Endodermal cell (in vitro differentiated cells): ENCODE measurements at regions not wholly inside any gene's neighbourhood (a gene's known extent, or its start where the extent isn't known, plus 50 kb on each side); places are given as distances from the start of the nearest gene placed in this dataset.

Experiments used
- DNase-seq: peaks from one replicate; pipeline ENCODE4 v3.0.0-alpha.2; 2017
- H3K27ac ChIP-seq: 2 replicates; pipeline ENCODE4 v1.5.1; 2013; ENCODE audit warnings: mild to moderate bottlenecking, low read depth, low read length, moderate library complexity
- H3K27me3 ChIP-seq: 2 replicates; pipeline ENCODE4 v1.6.1; 2013; ENCODE audit warnings: mild to moderate bottlenecking, low read length, moderate library complexity; ENCODE audit not compliant: insufficient read depth, control insufficient read depth, poor library complexity, severe bottlenecking
- H3K36me3 ChIP-seq: 2 replicates; pipeline ENCODE4 v1.7.0; 2013; ENCODE audit warnings: mild to moderate bottlenecking, low read length, moderate library complexity; ENCODE audit not compliant: control insufficient read depth, insufficient read depth
- H3K4me1 ChIP-seq: one replicate; pipeline ENCODE4 v1.7.0; 2013; ENCODE audit warnings: low read length; ENCODE audit not compliant: control insufficient read depth, insufficient read depth
- H3K4me3 ChIP-seq: 2 replicates; pipeline ENCODE4 v1.5.1; 2013; ENCODE audit warnings: mild to moderate bottlenecking, low read length, moderate library complexity
- H3K9ac ChIP-seq: 2 replicates; pipeline ENCODE4 v1.6.1; 2013; ENCODE audit warnings: mild to moderate bottlenecking, low read length, moderate library complexity; ENCODE audit not compliant: poor library complexity, severe bottlenecking; ENCODE audit errors: extremely low read depth
- H3K9me3 ChIP-seq: 2 replicates; pipeline ENCODE4 v1.6.1; 2013; ENCODE audit warnings: mild to moderate bottlenecking, low read length, moderate library complexity; ENCODE audit not compliant: control insufficient read depth
- H3K27ac Mint-ChIP-seq: 2 replicates; pipeline ENCODE4 v1.8.0; 2020; ENCODE audit warnings: mixed read lengths
- H3K27me3 Mint-ChIP-seq: 2 replicates; pipeline ENCODE4 v1.8.0; 2021; ENCODE audit warnings: mild to moderate bottlenecking, mixed read lengths; ENCODE audit not compliant: insufficient read depth
- H3K36me3 Mint-ChIP-seq: 2 replicates; pipeline ENCODE4 v1.8.0; 2020; ENCODE audit warnings: low read depth, mixed read lengths
- H3K4me1 Mint-ChIP-seq: 2 replicates; pipeline ENCODE4 v1.8.0; 2020; ENCODE audit warnings: mixed read lengths
- H3K4me3 Mint-ChIP-seq: 2 replicates; pipeline ENCODE4 v1.8.0; 2020; ENCODE audit warnings: mild to moderate bottlenecking, moderate library complexity, mixed read lengths
- H3K9me3 Mint-ChIP-seq: 2 replicates; pipeline ENCODE4 v1.8.0; 2020; ENCODE audit warnings: mild to moderate bottlenecking, mixed read lengths
- CTCF ChIP-seq: fragments of 200-600 bp; sonication (generic); conservative IDR thresholded peaks from 2 replicates; pipeline ENCODE4 v1.5.0; 2021; ENCODE audit warnings: antibody characterized with exemption, mild to moderate bottlenecking
- WGBS, 2 experiments: methylation state at CpG; one replicate each; pipeline versions ENCODE4 v1.1.5 to v1.1.7; 2013; ENCODE audit warnings: missing lambda C conversion rate in 2 of 2, mixed read lengths in 1 of 2; ENCODE audit not compliant: insufficient coverage in 1 of 2, insufficient read length in 1 of 2; 5-methylcytosine and 5-hydroxymethylcytosine counted together

DNA sequence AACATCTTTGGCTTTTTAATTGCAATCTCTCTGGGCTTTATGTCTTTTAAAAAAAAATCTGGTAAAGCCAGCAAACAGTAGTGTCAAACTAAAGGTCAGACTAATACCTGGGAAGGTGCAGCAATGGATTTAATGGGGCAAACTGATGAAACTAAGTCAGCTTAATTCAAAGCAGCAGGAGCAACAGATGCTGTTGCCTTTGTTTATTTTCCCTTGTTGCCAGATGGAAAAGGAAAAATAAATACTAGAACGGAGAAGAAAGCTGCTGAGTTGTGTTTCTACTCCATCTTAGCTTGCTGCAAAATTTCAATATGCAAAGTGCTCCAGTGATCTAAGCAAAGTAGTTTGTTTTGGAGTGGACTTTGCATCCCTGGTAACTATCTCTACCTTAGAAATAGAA, 1097.8 kb downstream of the PCDH17 start:
- H3K27me3 ChIP-seq, result no peaks in the 10 kb centered on the region
- H3K36me3 ChIP-seq, result no peaks in the 10 kb centered on the region
- peaks cover 4% of the 10 kb centered on the region for H3K4me1 ChIP-seq
- no peak overlapping the region for H3K9ac ChIP-seq
- H3K27ac Mint-ChIP-seq, result no peak overlapping the region
- H3K27ac ChIP-seq, result no peak overlapping the region
- peaks cover 4% of the 10 kb centered on the region for H3K9me3 ChIP-seq
- H3K36me3 Mint-ChIP-seq, result no peaks in the 10 kb centered on the region
- no peak overlapping the region for H3K4me3 Mint-ChIP-seq
- H3K9me3 Mint-ChIP-seq, result no peaks in the 10 kb centered on the region
- no peak for DNase-seq
- no peaks in the 10 kb centered on the region for H3K27me3 Mint-ChIP-seq
- no peak overlapping the region for H3K4me3 ChIP-seq
- TF ChIP-seq CTCF, result no peak
- peaks cover 16% of the 10 kb centered on the region for H3K4me1 Mint-ChIP-seq
- WGBS, 2 experiments, result 78% methylated on average over 1 of the region's 1 CpG; no CpG with 5 or more reads in 1 of the 2 experiments

DNA sequence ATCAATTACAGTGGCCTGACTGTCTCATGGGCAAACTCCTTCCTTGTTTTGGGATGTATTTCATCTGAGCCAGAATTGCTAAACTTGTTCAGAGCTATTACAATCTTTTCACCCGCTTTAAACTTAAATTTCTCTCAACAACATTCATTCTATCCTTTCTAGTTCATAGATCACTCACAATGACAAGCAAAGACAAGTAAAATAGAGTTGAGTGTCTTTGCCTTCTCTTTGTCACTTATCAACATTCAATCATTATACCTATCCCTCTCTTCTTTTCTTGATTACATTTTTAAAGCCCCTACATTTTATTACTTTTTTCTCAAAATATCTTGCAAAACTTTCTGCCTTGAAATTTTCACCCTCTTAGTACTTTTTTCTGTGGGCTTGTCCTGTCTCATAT, 1113.1 kb downstream of the PCDH17 start:
- Mint-ChIP-seq H3K36me3 (no peaks in the 10 kb centered on the region), H3K9me3 (no peaks in the 10 kb centered on the region), H3K27ac (no peak overlapping the region), H3K4me3 (no peak overlapping the region), H3K27me3 (no peaks in the 10 kb centered on the region), H3K4me1 (no peaks in the 10 kb centered on the region)
- H3K27ac ChIP-seq, result no peak overlapping the region
- 94 to 100% methylated on average over 1 of the region's 1 CpG for WGBS, 2 experiments
- H3K9me3 ChIP-seq, result no peaks in the 10 kb centered on the region
- no peaks in the 10 kb centered on the region for H3K4me1 ChIP-seq
- H3K36me3 ChIP-seq, result no peaks in the 10 kb centered on the region
- no peaks in the 10 kb centered on the region for H3K27me3 ChIP-seq
- H3K4me3 ChIP-seq, result no peak overlapping the region
- no peak overlapping the region for H3K9ac ChIP-seq
- no peak for TF ChIP-seq CTCF
- DNase-seq, result no peak

- Mint-ChIP-seq H3K9me3 (peaks cover 2% of the 10 kb centered on the region), H3K27ac (no peak overlapping the region), H3K36me3 (no peaks in the 10 kb centered on the region), H3K27me3 (no peaks in the 10 kb centered on the region), H3K4me3 (no peak overlapping the region), H3K4me1 (peaks cover 25% of the 10 kb centered on the region)
- Histone ChIP-seq H3K9me3 (no peaks in the 10 kb centered on the region), H3K4me1 (peaks cover 14% of the 10 kb centered on the region), H3K9ac (no peak overlapping the region), H3K36me3 (no peaks in the 10 kb centered on the region), H3K27ac (no peak overlapping the region), H3K4me3 (no peak overlapping the region), H3K27me3 (no peaks in the 10 kb centered on the region)
- DNase-seq, result no peak
- TF ChIP-seq CTCF, result no peak
- 89 to 92% methylated on average over 2 of the region's 2 CpGs for WGBS, 2 experiments
Measured at GRCh38 chr13:58767566-58767965, 1136.0 kb downstream of the PCDH17 start.
